ENCODE measurements at regions not wholly inside any gene's neighbourhood (a gene's known extent, or its start where the extent isn't known, plus 50 kb on each side); places are given as distances from the start of the nearest gene placed in this dataset.

GRCh38 chr11:115699326-115699725 lies 195.1 kb upstream of the CADM1 start:
- DNase-seq = no peak

DNA sequence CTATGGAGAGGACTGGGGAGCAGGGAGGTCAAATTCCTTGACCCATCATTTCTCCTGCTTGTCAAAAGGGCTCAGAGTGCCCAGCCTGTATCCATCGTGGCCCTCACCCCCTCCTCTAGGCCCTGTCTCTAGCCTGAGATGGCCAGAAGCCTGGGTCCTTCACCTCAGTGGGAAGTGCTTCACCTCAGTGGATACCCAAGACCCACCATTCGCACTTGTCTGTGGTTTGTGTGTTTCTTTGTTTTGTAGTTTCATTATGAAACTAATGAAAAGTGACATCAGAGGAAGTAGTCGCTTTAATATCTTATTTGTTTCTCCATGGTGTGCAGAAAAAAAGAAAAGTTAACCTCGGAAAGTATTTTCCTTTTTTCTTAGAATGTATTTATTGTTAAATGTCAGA lies 194.0 kb upstream of the CADM1 start:
- no peak for DNase-seq

DNA sequence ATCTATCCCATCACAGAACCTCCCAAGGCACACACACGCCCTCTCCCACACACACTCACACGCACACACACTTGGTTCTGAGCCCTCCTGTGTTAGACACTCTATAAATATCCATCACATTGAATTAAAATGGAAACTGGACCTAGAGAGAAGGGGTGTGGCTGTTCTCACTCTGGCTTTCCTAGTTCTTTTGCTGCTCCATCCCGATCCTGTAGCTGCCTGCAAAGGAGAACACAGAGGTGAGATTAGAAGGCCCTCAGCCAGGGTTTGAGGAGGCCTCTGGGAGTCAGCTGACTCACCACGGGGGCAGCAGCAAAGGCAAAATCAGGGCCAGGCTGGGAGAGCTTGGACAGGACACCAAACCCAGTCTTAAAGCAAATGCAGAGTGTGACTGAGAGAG lies 192.3 kb upstream of the CADM1 start:
- DNase-seq = no peak

DNA sequence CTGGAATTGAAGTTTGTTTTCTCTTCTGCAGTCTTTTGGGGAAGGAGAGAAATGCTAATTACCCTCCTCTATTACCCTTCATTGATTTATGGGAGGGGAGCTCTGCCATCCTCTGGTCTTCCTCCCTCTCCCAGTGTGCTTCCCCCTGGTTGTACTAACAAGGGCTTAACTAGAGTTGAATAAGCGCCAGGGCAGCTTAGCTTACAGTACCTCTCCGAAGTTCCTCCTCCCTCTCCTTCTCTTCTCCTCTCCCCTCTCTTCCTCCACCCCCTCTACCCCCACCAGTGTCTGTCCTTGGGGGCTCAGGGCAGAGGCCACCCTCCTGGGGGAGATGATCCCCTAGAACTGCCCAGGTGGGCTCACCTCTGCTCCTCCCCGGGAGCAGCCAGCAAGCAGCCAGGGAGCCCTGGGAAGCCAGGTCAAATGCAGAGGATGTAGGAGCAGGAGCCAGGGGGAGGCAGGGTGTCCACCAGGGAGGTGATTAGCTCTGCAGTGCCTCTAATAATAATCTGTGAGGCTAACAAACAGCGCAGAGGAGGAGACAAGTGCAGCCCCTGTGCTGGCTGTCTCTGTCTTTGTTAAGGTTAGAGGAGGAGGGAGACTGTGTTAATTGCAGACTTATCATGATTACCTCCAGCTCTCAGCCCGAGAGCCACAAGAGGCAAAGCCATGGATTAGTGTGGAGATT lies 191.6 kb upstream of the CADM1 start:
- no peak for DNase-seq

GRCh38 chr11:115693002-115693401 lies 188.8 kb upstream of the CADM1 start:
- DNase-seq = no peak

GRCh38 chr11:115691030-115691429 lies 186.8 kb upstream of the CADM1 start:
- DNase-seq = no peak

DNA sequence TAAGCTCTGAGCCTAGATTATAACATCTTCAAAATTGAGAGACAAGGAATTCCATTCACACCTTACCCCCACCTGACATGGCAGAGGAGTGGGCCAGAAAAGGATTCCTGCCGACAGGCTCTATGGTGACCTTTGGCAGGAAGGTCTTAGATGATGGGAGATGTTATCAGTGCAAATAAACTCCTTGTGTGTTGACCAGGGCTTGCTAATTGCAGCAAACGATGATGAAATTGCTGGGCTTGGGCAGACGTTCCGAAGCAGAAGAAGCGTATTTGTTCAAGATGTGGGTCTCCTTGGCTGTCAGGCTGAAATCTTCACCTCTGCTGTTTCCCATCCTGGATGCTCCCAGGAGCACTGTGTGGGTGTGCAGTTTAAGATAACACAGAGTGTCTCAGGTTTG lies 183.7 kb upstream of the CADM1 start:
- no peak for DNase-seq

DNA sequence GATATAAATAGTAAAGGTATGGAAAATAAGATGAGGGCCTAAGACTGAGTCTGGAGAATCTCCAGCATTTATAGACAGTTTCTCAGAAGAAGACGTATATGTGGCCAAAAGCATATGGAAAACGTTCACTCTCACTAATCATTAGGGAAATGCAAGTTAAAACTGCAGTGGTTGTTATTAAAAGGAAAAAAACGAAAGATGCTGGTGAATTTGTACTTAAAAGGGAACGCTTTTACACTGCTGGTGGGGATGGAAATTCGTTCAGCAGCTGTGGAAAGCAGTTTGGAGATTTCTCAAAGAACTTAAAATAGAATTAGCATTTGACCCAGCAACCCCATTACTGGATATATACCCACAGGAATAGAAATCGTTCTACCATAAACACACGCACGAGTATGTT lies 180.5 kb upstream of the CADM1 start:
- no peak for DNase-seq

GRCh38 chr11:115684135-115684534 lies 179.9 kb upstream of the CADM1 start:
- no peak for DNase-seq

GRCh38 chr11:115682888-115683287 lies 178.7 kb upstream of the CADM1 start:
- no peak for DNase-seq

- no peak for DNase-seq
These were observed 177.9 kb upstream of the CADM1 start for GRCh38 chr11:115682101-115682500.

DNA sequence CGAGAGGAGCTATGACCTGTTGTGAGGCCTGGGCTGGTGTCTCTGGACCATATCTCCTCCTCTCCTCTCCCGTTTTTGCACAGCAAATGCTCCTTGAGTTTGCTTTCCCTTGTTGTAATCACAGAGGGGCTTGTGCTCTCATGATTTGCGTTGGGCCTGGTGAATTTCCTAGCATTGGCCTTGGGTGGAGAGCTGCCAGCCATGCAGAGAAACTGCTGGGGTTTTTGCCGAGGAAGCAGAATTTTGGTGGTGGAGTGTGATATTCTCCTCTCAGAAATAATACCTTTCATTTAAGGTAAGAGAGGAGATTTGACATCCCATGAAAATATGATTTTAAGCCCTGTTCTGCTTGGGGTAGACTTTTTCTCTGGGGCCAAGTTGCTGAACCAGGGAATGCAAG lies 175.7 kb upstream of the CADM1 start:
- no peak for DNase-seq

- no peak for DNase-seq
These were observed 174.7 kb upstream of the CADM1 start for GRCh38 chr11:115678942-115679341.

DNA sequence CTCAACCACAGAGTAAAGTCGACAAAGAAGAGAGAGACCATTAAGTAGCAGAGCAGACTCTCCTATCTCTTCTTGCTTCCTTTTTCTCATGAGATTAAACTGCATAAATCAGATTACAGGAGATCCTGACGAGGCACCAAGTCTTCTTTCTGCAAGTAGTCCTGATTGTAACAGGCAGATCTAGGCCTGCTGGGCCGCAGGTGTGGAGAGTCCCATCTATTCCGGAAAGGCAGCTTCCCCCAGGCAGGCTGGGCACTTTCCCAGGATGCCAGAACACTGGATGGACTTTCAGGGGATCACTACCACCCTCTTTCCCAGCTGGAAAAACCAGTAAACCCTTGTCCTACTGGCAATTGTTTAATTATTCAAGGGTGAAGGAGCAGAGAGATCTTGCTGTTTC lies 173.0 kb upstream of the CADM1 start:
- DNase-seq = no peak

- no peak for DNase-seq
These were observed 172.6 kb upstream of the CADM1 start for GRCh38 chr11:115676768-115677167.

DNA sequence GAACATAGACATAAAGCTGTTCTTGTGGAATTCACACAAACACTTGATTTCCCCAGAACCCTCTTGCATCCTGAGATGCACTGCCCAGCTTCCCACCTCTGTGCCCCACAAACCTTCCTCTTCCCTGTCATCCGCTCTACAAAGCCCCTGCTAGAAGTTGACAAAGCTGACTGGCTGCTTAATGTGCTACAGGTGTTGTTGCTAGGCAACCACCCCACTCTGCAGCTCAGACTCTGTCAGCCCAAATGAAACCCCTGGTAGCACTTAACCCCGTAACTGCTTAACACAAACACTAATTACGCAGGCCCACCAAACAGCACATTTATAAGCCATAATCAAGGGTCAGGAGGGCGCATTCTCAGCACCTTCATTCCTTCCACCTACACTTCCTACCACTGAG lies 172.0 kb upstream of the CADM1 start:
- DNase-seq = no peak

DNA sequence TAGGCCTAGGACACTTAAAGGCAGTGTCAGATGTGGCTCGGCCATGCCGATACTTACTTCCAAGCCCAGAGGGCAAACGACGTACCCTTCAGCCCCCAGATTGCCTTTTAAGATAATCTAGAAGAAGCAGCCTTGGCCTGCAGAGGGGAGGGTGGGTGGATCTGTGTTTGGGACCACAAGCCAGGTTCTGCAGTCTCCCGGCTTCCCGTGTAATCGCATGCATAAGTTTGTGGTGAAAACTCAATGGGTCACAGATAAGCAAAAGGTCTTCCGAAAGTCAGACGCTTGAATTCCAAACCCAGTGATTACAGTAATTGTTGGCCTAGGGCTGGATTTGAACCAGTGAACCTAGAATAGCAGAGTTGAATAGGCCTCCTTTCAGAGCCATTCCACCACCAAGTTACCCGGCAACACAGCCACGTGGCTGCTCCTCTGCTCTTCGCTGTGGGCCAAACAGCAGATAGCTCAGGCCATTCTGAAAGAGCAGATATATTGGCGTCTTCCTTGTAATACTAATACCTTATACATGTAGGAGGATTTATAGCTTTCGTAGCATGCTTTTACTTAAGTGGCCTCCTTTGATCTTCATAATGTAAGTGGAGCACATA lies 170.8 kb upstream of the CADM1 start:
- DNase-seq = no peak

- no peak for DNase-seq
These were observed 170.1 kb upstream of the CADM1 start for GRCh38 chr11:115674176-115674936.

GRCh38 chr11:115673720-115674119 lies 169.5 kb upstream of the CADM1 start:
- no peak for DNase-seq

DNA sequence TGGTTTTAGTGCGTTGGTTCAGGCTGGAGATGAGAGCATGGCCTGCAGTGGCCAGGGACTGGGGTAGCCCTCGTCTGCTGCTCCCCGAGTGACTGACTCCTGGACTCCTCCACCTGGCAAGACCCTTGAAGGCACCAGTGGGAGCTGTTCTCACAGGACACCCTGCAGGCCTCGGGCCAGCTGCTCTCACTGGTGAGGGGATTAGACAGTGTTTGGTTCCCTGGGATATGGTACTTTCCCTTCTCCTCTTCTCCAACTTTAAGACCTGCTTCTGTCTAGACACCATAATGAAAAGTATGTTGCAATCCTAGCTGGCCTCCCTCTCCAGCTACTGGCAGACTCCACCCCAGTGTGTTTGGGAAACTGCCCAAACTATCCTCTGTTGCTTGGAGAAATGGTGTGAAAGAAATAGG lies 168.8 kb upstream of the CADM1 start:
- DNase-seq = no peak

DNA sequence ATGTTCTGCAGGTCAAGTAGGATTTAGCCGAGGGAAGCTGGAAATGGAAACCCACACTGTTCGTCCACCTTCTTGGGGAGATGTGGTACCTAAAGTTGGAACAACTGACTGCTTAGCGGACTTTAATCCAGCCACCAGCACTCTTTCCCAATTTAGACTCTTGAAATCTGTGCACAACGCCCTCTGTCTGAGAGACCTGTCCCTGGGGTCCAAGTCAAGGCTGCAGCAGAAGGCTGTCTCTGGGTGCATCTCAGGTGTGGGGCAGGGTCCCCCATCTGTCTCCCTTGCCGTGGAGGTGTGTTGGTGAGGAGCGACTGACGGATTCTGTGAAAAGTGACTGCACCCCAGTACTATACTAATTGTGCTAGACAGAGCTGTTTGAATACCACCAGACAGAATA lies 168.2 kb upstream of the CADM1 start:
- DNase-seq = no peak

DNA sequence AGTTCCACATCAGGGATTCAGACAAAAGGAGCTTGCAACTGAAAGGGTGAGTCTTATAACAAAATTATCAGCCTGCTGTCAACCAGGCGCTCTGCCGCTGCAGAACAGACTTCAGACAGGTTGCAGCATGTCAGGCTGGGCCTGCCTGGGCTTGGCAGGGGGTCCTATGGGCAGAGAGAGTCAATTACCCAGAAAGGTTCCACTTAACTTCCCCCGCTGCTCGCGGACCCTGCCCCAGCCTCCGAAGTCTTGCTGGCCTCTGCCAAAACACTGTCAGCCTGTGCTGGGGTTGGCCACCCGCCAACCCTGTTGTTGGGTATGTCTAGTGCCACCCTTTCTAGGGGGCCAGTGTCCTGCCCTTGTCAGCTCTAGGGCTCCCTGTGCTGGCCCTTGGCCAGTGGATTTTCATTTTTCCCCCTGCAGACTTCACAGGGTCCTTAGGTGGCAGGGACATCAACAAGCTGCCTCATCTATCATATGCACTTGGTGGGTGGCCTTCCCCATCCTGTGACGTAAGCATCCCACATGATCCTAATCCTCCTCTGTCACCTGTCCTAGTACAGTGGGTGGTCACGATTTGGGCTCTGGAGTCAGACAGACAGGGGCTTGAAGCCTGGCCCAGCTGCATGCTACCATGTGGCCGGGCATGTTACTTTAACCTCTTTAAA lies 166.5 kb upstream of the CADM1 start:
- no peak for DNase-seq

DNA sequence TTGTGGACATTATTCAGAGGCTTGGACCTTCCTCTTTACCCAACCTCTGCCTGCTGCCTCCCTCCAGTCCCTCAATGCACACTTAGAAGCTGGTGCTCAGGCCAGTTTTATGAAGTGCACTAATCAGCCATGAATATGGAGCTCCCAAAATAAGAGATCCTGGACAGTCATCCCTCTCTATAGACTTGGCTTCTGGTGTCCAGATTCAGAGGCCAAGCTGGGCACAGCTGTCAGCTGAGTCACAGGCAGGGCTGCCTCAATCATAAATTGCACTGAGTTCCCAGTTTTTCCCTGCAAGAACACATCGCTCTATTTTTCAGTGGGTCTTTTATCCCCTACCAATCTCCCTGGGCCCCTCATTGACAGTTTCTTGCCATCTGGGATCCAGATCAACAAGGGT lies 161.7 kb upstream of the CADM1 start:
- no peak for DNase-seq
